ENCODE measurements at regions not wholly inside any gene's neighbourhood (a gene's known extent, or its start where the extent isn't known, plus 50 kb on each side); places are given as distances from the start of the nearest gene placed in this dataset.

DNA sequence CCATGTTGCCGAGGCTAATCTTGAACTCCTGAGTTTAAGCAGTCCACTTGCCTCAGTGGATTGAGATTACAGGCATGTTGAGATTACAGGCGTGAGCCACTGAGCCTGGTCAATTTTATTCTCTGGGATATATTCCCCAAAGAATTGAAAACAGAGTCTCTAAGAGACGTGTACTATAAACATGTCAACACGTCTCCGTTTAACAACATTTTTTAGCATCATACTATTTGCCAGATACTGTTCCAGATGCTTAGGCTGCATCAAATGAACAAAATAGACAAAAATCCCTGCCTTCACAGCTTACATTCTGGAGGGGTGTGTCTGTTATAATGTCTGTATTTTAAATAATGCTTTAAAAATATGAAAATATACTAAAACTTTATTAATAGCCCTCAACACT lies 54.1 kb upstream of the PRKG1 start:
- no peaks in the 10 kb centered on the region for H3K9me3 ChIP-seq
- intact Hi-C loops (cut with DNase I, micrococcal nuclease), result no loop called here
- ATAC-seq (no peak), DNase-seq (no peak)
- H3K36me3 ChIP-seq (ENCODE audit: low read depth), result no peaks in the 10 kb centered on the region
- H3K4me3 ChIP-seq, result no peak overlapping the region
- no peaks in the 10 kb centered on the region for H3K4me1 ChIP-seq (ENCODE audit: low read depth)
- TF ChIP-seq, protein P1, sequence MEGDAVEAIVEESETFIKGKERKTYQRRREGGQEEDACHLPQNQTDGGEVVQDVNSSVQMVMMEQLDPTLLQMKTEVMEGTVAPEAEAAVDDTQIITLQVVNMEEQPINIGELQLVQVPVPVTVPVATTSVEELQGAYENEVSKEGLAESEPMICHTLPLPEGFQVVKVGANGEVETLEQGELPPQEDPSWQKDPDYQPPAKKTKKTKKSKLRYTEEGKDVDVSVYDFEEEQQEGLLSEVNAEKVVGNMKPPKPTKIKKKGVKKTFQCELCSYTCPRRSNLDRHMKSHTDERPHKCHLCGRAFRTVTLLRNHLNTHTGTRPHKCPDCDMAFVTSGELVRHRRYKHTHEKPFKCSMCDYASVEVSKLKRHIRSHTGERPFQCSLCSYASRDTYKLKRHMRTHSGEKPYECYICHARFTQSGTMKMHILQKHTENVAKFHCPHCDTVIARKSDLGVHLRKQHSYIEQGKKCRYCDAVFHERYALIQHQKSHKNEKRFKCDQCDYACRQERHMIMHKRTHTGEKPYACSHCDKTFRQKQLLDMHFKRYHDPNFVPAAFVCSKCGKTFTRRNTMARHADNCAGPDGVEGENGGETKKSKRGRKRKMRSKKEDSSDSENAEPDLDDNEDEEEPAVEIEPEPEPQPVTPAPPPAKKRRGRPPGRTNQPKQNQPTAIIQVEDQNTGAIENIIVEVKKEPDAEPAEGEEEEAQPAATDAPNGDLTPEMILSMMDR (IDR thresholded peaks at IDR 0.05), result no peak

DNA sequence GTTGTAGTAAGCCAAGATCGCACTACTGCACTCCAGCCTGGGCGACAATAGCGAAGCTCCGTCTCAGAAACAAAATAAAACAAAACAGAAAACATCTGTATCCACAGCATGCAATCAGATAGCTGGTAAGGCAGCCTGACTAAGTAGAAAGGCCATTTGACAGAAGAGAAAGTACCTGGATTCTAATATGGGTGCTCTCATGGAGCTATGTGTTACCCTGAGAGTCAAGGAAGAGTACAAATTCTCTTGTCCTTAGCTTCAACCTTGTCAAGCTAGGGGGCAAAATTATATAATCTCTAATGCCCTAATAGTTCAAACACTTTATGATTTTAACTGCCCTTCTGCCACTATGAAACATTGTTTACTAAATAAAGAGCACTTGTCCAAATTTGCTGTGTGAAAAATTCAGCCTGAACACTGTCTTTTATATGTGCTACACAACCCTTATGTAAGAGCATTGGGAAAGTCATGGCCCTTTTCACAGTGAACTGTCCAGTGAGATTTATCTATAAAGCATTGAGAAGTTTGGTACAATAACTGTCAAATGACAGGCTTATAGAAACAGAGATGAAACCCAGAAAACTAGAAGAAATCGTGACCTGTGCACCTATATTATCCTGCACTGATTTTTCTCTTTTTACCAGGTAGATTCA lies 51.2 kb upstream of the PRKG1 start:
- Histone ChIP-seq H3K9me3 (no peaks in the 10 kb centered on the region), H3K36me3 (ENCODE audit: low read depth) (no peaks in the 10 kb centered on the region), H3K4me1 (ENCODE audit: low read depth) (no peaks in the 10 kb centered on the region), H3K4me3 (no peak overlapping the region)
- intact Hi-C loops (cut with DNase I, micrococcal nuclease), result no loop called here
- TF ChIP-seq, protein P1 (IDR thresholded peaks at IDR 0.05), result no peak
- ATAC-seq, result no peak
- no peak for DNase-seq

DNA sequence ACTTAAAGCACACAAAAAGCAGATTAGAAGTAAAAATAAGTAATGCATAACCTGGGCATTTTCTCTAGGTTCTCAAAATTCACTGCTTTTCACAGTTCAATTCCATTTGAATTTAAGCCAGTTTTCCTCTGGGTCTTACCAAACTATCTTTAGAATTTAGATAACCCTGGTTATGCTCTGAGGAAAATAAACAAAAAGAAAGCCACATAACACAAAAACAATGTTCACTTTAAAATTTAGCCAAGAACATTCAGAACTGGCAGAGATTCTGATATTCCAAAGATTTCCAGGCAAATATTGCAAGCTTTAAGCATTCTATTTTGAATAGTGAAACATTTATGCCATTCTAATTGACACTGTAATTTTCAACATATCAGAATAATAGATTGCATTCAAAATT lies 50.7 kb upstream of the PRKG1 start:
- TF ChIP-seq, protein P1 (IDR thresholded peaks at IDR 0.05), result no peak
- Histone ChIP-seq H3K9me3 (no peaks in the 10 kb centered on the region), H3K4me1 (ENCODE audit: low read depth) (no peaks in the 10 kb centered on the region), H3K4me3 (no peak overlapping the region), H3K36me3 (ENCODE audit: low read depth) (no peaks in the 10 kb centered on the region)
- intact Hi-C loops (cut with DNase I, micrococcal nuclease), result no loop called here
- ATAC-seq (no peak), DNase-seq (no peak)
